Hindlimb muscle (tissue), 1 donor: ENCODE measurements at regions not wholly inside any gene's neighbourhood (a gene's known extent, or its start where the extent isn't known, plus 50 kb on each side); places are given as distances from the start of the nearest gene placed in this dataset.
"Not testable (repeated sequence)": the region's sequence is repeated elsewhere in the genome, so short reads cannot be mapped to it uniquely, and the experiment has no call there.

Source experiments
- DNase-seq: peaks from one replicate; pipeline ENCODE4 v3.0.0-alpha.2; 2013

GRCh38 chr12:75941661-75942060 is 89.9 kb downstream of the PHLDA1 start:
- not testable (repeated sequence) for DNase-seq

GRCh38 chr12:75939016-75939642 is 92.4 kb downstream of the PHLDA1 start:
- no peak for DNase-seq

- no peak for DNase-seq
These were observed 93.4 kb downstream of the PHLDA1 start for GRCh38 chr12:75938189-75938588.

GRCh38 chr12:75937486-75937885 is 94.1 kb downstream of the PHLDA1 start:
- no peak for DNase-seq

GRCh38 chr12:75936515-75937440 is 94.8 kb downstream of the PHLDA1 start:
- no peak for DNase-seq

GRCh38 chr12:75935539-75936242 is 95.9 kb downstream of the PHLDA1 start:
- no peak for DNase-seq

GRCh38 chr12:75933101-75933500 is 98.5 kb downstream of the PHLDA1 start:
- DNase-seq = no peak

GRCh38 chr12:75932241-75932640 is 99.3 kb downstream of the PHLDA1 start:
- DNase-seq = no peak

GRCh38 chr12:75923964-75924666 is 107.5 kb downstream of the PHLDA1 start:
- no peak for DNase-seq

GRCh38 chr12:75922944-75923642 is 108.5 kb downstream of the PHLDA1 start:
- no peak for DNase-seq

GRCh38 chr12:75921622-75922289 is 109.8 kb downstream of the PHLDA1 start:
- no peak for DNase-seq

- DNase-seq = no peak
These were observed 113.9 kb downstream of the PHLDA1 start for GRCh38 chr12:75917715-75918114.

- DNase-seq = no peak
These were observed 114.5 kb downstream of the PHLDA1 start for GRCh38 chr12:75917083-75917482.

- no peak for DNase-seq
These were observed 117.8 kb downstream of the PHLDA1 start for GRCh38 chr12:75913502-75914351.

GRCh38 chr12:75909714-75910656 is 121.6 kb downstream of the PHLDA1 start:
- no peak for DNase-seq

GRCh38 chr12:75908961-75909605 is 122.5 kb downstream of the PHLDA1 start:
- peak; percentile 89 for DNase-seq

- DNase-seq = no peak
These were observed 125.7 kb downstream of the PHLDA1 start for GRCh38 chr12:75905922-75906321.

- DNase-seq = no peak
These were observed 130.8 kb downstream of the PHLDA1 start for GRCh38 chr12:75900781-75901254.

GRCh38 chr12:75900226-75900625 is 131.3 kb downstream of the PHLDA1 start:
- no peak for DNase-seq
